ENCODE measurements at regions not wholly inside any gene's neighbourhood (a gene's known extent, or its start where the extent isn't known, plus 50 kb on each side); places are given as distances from the start of the nearest gene placed in this dataset.

DNA sequence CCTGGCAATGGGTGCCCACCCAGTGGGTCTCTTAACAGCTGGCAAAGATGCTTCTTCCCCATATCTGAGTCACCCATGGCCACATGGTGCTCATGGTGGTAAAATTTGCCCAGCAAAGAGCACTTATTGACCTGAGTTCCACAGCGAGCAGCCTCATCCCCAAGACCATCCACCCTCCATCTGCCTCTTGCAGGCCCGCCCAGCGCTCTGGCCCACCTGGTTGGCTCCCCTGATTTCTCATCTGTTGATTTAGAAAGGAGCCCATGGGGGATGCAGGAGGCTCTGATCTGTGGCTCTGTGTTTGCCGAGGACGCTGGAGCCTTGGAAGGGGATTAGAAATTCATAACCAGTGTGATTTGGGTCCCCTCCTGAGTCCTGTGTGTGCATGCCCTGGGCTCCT, 657.5 kb downstream of the PTPRU start:
- TF ChIP-seq, protein P1, sequence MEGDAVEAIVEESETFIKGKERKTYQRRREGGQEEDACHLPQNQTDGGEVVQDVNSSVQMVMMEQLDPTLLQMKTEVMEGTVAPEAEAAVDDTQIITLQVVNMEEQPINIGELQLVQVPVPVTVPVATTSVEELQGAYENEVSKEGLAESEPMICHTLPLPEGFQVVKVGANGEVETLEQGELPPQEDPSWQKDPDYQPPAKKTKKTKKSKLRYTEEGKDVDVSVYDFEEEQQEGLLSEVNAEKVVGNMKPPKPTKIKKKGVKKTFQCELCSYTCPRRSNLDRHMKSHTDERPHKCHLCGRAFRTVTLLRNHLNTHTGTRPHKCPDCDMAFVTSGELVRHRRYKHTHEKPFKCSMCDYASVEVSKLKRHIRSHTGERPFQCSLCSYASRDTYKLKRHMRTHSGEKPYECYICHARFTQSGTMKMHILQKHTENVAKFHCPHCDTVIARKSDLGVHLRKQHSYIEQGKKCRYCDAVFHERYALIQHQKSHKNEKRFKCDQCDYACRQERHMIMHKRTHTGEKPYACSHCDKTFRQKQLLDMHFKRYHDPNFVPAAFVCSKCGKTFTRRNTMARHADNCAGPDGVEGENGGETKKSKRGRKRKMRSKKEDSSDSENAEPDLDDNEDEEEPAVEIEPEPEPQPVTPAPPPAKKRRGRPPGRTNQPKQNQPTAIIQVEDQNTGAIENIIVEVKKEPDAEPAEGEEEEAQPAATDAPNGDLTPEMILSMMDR (IDR thresholded peaks at IDR 0.05; ENCODE audit: low read depth, low read length) = no peak
- TF ChIP-seq MYC (IDR thresholded peaks at IDR 0.05; ENCODE audit: low read depth, low read length) (no peak), POLR2A (IDR thresholded peaks at IDR 0.05; ENCODE audit: extremely low read depth, insufficient read length) (no peak)
- TF ChIP-seq, protein P2, sequence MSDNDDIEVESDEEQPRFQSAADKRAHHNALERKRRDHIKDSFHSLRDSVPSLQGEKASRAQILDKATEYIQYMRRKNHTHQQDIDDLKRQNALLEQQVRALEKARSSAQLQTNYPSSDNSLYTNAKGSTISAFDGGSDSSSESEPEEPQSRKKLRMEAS (IDR thresholded peaks at IDR 0.05; ENCODE audit: low read depth, low read length) = no peak
- DNase-seq (ENCODE audit: low read depth) = no peak
- no peak overlapping the region for H3K4me3 ChIP-seq (ENCODE audit: low read depth, low read length)

DNA sequence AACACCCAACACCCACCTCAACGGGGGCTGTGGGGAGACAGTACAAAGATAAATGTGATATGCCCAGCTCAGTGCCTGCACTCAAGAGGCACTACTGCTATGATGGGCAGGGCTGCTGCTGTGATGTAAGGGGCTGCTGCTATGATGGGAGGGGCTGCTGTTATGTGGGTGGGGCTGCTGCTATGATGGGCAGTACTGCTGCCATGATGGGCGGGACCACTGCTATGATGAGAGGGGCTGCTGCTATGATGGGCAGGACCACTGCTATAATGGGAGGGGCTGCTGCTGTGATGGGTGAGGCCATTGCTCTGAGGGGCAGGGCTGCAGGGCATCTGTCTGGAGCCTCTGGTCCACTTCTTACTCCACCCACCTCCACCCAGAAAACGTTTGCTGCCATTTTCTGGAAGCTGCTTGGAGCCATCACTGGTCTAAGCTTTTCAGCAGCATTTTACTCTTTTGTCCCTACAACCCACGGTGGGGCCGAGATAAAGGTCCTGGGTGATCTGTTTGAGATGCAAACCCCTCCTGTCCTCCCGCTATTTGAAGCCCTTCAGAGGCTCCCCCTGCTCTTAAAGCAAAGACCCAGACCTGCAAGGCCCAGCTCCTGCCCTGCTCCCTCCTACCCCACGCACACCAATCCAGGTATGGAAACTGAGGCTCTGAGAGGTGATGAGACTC, 656.9 kb downstream of the PTPRU start:
- TF ChIP-seq MYC (IDR thresholded peaks at IDR 0.05; ENCODE audit: low read depth, low read length) (no peak), POLR2A (IDR thresholded peaks at IDR 0.05; ENCODE audit: extremely low read depth, insufficient read length) (no peak)
- TF ChIP-seq, protein P2 (IDR thresholded peaks at IDR 0.05; ENCODE audit: low read depth, low read length) = no peak
- TF ChIP-seq, protein P1 (IDR thresholded peaks at IDR 0.05; ENCODE audit: low read depth, low read length) = no peak
- no peak overlapping the region for H3K4me3 ChIP-seq (ENCODE audit: low read depth, low read length)
- DNase-seq (ENCODE audit: low read depth) = no peak

DNA sequence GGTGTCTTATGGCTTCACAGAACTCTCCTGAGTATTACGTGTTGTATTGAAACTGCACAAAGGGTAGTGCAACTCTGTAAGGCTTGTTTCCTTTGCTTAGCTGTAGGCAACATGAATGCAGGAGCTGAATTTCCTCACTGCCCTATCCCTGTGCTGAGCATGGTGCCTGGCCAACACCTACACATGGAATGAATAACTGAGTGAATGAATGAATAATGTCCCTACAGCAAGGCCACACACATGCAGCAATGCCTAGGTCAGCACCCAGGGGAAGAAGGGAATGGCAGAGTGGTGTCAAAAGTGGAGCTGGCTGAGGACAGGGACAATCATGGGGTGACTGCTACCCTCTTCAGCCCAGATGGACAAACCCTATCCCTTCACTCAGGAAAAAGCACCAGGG, 655.9 kb downstream of the PTPRU start:
- TF ChIP-seq, protein P2 (IDR thresholded peaks at IDR 0.05; ENCODE audit: low read depth, low read length) = no peak
- TF ChIP-seq, protein P1 (IDR thresholded peaks at IDR 0.05; ENCODE audit: low read depth, low read length) = no peak
- no peak for TF ChIP-seq MYC (IDR thresholded peaks at IDR 0.05; ENCODE audit: low read depth, low read length)
- no peak for TF ChIP-seq POLR2A (IDR thresholded peaks at IDR 0.05; ENCODE audit: extremely low read depth, insufficient read length)
- H3K4me3 ChIP-seq (ENCODE audit: low read depth, low read length) = no peak overlapping the region
- DNase-seq (ENCODE audit: low read depth) = no peak

DNA sequence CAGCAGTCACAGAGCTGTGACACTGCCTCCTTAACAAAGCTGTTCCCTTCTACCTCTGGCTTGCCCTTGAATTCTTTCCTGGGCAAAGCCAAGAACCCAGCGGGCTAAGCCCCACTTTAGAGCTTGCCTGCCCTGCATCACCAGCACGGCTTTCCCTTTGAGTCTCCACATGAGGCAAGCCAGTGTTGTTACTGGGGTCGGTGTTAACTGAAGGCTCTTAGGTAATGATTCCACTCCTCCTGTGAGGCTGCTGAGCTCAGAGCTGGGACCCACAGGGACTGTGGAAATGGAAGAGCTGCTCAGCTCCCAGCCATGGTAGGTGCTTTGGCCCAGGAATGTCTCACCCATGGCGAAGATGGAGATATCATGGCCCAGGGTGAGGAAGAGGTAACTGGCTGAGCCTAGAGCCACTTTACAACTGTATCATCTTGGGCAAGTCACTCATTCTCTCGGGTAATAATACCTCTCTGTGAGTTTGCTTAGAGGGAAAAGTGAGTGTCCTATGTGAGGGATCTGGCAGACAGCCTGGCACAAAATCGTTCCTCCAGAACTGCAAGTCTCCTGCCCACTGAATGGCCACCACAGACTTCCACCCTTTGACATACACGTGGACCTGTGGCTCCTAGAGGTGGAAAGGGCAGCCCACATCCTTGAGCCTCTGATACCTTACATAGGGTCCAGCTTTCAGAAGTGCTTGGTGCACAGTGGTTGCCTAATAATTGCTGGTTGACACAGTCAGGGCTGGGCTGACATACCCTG, 654.1 kb downstream of the PTPRU start:
- H3K4me3 ChIP-seq (ENCODE audit: low read depth, low read length) = no peak overlapping the region
- DNase-seq (ENCODE audit: low read depth) = no peak
- TF ChIP-seq, protein P1 (IDR thresholded peaks at IDR 0.05; ENCODE audit: low read depth, low read length) = no peak
- no peak for TF ChIP-seq MYC (IDR thresholded peaks at IDR 0.05; ENCODE audit: low read depth, low read length)
- TF ChIP-seq POLR2A (IDR thresholded peaks at IDR 0.05; ENCODE audit: extremely low read depth, insufficient read length) = no peak
- TF ChIP-seq, protein P2 (IDR thresholded peaks at IDR 0.05; ENCODE audit: low read depth, low read length) = no peak

DNA sequence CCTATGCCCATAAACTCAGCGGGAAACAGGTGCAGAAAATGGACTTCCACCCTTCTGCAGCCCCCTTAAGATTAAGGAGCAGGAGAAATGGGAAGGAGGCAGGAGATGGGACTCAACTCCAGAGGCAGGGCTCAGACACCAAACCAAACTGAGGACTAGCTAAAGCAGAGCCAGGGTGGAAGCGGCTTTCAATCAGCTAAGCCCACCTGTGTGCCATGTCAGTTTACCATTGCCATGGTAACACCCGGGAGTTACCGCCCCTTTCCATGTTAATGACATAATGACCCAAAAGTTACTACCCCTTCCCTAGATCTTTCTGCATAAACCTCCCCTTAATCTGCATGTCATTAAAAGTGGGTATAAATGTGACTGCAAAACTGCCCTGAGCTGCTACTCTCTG, 653.5 kb downstream of the PTPRU start:
- DNase-seq (ENCODE audit: low read depth) = no peak

More for the DNA sequence above, 653.5 kb downstream of the PTPRU start:
- H3K4me3 ChIP-seq (ENCODE audit: low read depth, low read length) = no peak overlapping the region
- TF ChIP-seq POLR2A (IDR thresholded peaks at IDR 0.05; ENCODE audit: extremely low read depth, insufficient read length) (no peak), MYC (IDR thresholded peaks at IDR 0.05; ENCODE audit: low read depth, low read length) (no peak)
- TF ChIP-seq, protein P2 (IDR thresholded peaks at IDR 0.05; ENCODE audit: low read depth, low read length) = no peak
- TF ChIP-seq, protein P1 (IDR thresholded peaks at IDR 0.05; ENCODE audit: low read depth, low read length) = no peak

Data from NB4 (cell line).